ENCODE measurements at regions not wholly inside any gene's neighbourhood (a gene's known extent, or its start where the extent isn't known, plus 50 kb on each side); places are given as distances from the start of the nearest gene placed in this dataset.

DNA sequence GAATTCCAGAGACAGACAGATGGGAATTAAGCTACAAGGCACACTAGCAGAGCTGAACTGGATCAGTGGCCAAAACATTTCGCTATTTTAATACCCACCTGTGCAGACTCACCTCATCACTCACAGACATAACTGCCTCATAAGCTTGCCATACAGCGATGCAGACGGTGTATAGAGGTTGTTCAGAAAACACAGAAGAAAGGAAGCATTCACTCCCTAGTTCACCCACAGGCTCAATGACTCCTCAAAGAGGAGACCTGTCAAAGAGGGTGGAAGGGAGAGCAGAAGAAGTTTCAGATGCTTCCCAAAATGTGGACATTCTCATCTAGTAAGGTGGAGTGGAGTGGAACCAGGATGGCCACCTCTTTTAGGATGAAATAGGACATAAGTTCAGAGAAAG lies 81.7 kb upstream of the SPHKAP start:
- Histone ChIP-seq H3K4me3 (ENCODE audit: low read length, poor library complexity, severe bottlenecking) (no peak overlapping the region), H2AFZ (ENCODE audit: low read length) (no peak overlapping the region), H4K20me1 (ENCODE audit: insufficient read depth, low read length, poor library complexity, severe bottlenecking) (no peaks in the 10 kb centered on the region), H3K9me2 (replicated peaks; ENCODE audit: low read depth, low read length) (no peaks in the 10 kb centered on the region), H3K27me3 (ENCODE audit: insufficient read depth, low read length, poor library complexity, severe bottlenecking) (no peaks in the 10 kb centered on the region), H3K9ac (ENCODE audit: low read depth, low read length, poor library complexity, severe bottlenecking) (no peak overlapping the region), H3K9me3 (ENCODE audit: insufficient read depth, low read depth, low read length) (no peaks in the 10 kb centered on the region), H3F3A (ENCODE audit: low read depth) (no peaks in the 10 kb centered on the region), H3K4me2 (ENCODE audit: low read depth, low read length, poor library complexity, severe bottlenecking) (no peak overlapping the region), H3K36me3 (ENCODE audit: insufficient read depth, low read length) (no peaks in the 10 kb centered on the region), H3K79me2 (ENCODE audit: insufficient read depth, low read length) (no peaks in the 10 kb centered on the region), H3K4me1 (ENCODE audit: insufficient read depth, low read length, poor library complexity, severe bottlenecking) (no peaks in the 10 kb centered on the region)
- no peak for TF ChIP-seq CTCF (conservative IDR thresholded peaks at IDR 0.05; ENCODE audit: low read length)
- TF ChIP-seq EZH2phosphoT487 (IDR thresholded peaks at IDR 0.05; ENCODE audit: borderline replicate concordance): no peak

DNA sequence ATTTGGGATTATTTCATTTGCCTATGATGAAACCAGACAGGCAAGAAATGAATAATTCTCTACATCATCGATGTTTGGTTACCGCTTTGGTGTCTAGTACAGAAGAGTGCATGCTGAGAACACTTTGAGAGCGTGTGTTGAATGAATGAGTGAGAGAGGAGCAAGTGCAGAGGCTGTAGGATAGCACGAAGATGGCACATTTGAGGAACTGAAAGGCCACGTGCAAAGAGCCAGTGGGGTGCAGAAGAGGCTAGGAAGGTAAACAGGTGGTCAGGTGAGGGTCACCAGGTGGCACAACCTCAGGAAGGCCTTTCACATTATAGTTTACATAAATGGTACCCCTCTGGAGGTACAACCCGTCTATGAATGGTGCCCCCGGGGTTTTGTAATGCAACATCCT lies 80.1 kb upstream of the SPHKAP start:
- Histone ChIP-seq H4K20me1 (ENCODE audit: insufficient read depth, low read length, poor library complexity, severe bottlenecking) (no peaks in the 10 kb centered on the region), H3K4me2 (ENCODE audit: low read depth, low read length, poor library complexity, severe bottlenecking) (no peak overlapping the region), H3K4me3 (ENCODE audit: low read length, poor library complexity, severe bottlenecking) (no peak overlapping the region), H3K36me3 (ENCODE audit: insufficient read depth, low read length) (no peaks in the 10 kb centered on the region), H3K9ac (ENCODE audit: low read depth, low read length, poor library complexity, severe bottlenecking) (no peak overlapping the region), H2AFZ (ENCODE audit: low read length) (no peak overlapping the region), H3K27me3 (ENCODE audit: insufficient read depth, low read length, poor library complexity, severe bottlenecking) (no peaks in the 10 kb centered on the region), H3K9me3 (ENCODE audit: insufficient read depth, low read depth, low read length) (no peaks in the 10 kb centered on the region), H3K9me2 (replicated peaks; ENCODE audit: low read depth, low read length) (no peaks in the 10 kb centered on the region), H3K79me2 (ENCODE audit: insufficient read depth, low read length) (no peaks in the 10 kb centered on the region), H3F3A (ENCODE audit: low read depth) (no peaks in the 10 kb centered on the region), H3K4me1 (ENCODE audit: insufficient read depth, low read length, poor library complexity, severe bottlenecking) (no peaks in the 10 kb centered on the region)
- TF ChIP-seq CTCF (conservative IDR thresholded peaks at IDR 0.05; ENCODE audit: low read length) (no peak), EZH2phosphoT487 (IDR thresholded peaks at IDR 0.05; ENCODE audit: borderline replicate concordance) (no peak)

DNA sequence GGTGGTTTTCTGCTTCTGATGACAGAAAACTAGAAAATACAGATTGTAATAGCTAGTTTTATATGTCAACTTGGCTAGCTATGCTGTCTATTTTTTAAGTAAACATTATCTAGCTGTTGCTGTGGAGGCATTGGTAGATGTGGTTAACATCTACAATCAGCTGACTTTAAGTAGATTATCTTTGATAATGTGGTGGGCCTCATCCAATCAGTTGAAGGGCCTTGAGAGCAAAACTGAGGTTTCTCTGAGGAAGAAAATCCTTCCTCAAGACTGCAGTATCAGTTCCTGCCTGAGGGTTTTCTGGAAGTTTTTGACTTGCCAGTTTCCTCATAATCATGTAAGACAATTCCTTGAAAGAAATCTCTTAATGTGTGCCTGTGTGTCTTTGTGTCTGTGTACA lies 75.9 kb upstream of the SPHKAP start:
- H3K27me3 ChIP-seq (ENCODE audit: insufficient read depth, low read length, poor library complexity, severe bottlenecking): no peaks in the 10 kb centered on the region
- no peak overlapping the region for H2AFZ ChIP-seq (ENCODE audit: low read length)
- H3K79me2 ChIP-seq (ENCODE audit: insufficient read depth, low read length): no peaks in the 10 kb centered on the region
- no peak overlapping the region for H3K4me2 ChIP-seq (ENCODE audit: low read depth, low read length, poor library complexity, severe bottlenecking)
- no peak overlapping the region for H3K9ac ChIP-seq (ENCODE audit: low read depth, low read length, poor library complexity, severe bottlenecking)
- H3K4me1 ChIP-seq (ENCODE audit: insufficient read depth, low read length, poor library complexity, severe bottlenecking): no peaks in the 10 kb centered on the region
- no peak overlapping the region for H3K4me3 ChIP-seq (ENCODE audit: low read length, poor library complexity, severe bottlenecking)
- H3K9me3 ChIP-seq (ENCODE audit: insufficient read depth, low read depth, low read length): no peaks in the 10 kb centered on the region
- no peaks in the 10 kb centered on the region for H3K9me2 ChIP-seq (replicated peaks; ENCODE audit: low read depth, low read length)
- H3K36me3 ChIP-seq (ENCODE audit: insufficient read depth, low read length): no peaks in the 10 kb centered on the region
- H4K20me1 ChIP-seq (ENCODE audit: insufficient read depth, low read length, poor library complexity, severe bottlenecking): no peaks in the 10 kb centered on the region
- no peaks in the 10 kb centered on the region for H3F3A ChIP-seq (ENCODE audit: low read depth)
- TF ChIP-seq EZH2phosphoT487 (IDR thresholded peaks at IDR 0.05; ENCODE audit: borderline replicate concordance) (no peak), CTCF (conservative IDR thresholded peaks at IDR 0.05; ENCODE audit: low read length) (no peak)

Data from Loucy (cell line).